B cell (primary cell): ENCODE measurements at regions not wholly inside any gene's neighbourhood (a gene's known extent, or its start where the extent isn't known, plus 50 kb on each side); places are given as distances from the start of the nearest gene placed in this dataset.

ENCODE experiments used
- CTCF ChIP-seq: fragments of 200-600 bp; IDR thresholded peaks from one replicate; pipeline ENCODE4 v1.8.0; 2022; ENCODE audit warnings: antibody characterized with exemption, mild to moderate bottlenecking
- EZH2 ChIP-seq: IDR thresholded peaks from 2 replicates; pipeline ENCODE4 v1.6.1; 2012; ENCODE audit warnings: borderline replicate concordance, low read depth, mild to moderate bottlenecking, moderate library complexity, low read length; ENCODE audit not compliant: insufficient read depth, poor library complexity, severe bottlenecking

- TF ChIP-seq CTCF (no peak), EZH2 (no peak)
Measured at GRCh38 chrX:96449896-96450295, 234.7 kb upstream of the DIAPH2 start.
